DND-41 (cell line): ENCODE measurements at regions not wholly inside any gene's neighbourhood (a gene's known extent, or its start where the extent isn't known, plus 50 kb on each side); places are given as distances from the start of the nearest gene placed in this dataset.

Experiments
- CTCF ChIP-seq: IDR thresholded peaks from 2 replicates; pipeline ENCODE4 v1.5.1; 2012; ENCODE audit warnings: borderline replicate concordance, low read length, moderate library complexity, mild to moderate bottlenecking; ENCODE audit not compliant: poor library complexity, severe bottlenecking; ENCODE audit errors: extremely low read depth
- EZH2 ChIP-seq: IDR thresholded peaks from 3 replicates; pipeline ENCODE4 v1.6.1; 2012; ENCODE audit warnings: borderline replicate concordance, low read depth, mild to moderate bottlenecking, moderate library complexity, low read length, inconsistent platforms; ENCODE audit not compliant: severe bottlenecking

DNA sequence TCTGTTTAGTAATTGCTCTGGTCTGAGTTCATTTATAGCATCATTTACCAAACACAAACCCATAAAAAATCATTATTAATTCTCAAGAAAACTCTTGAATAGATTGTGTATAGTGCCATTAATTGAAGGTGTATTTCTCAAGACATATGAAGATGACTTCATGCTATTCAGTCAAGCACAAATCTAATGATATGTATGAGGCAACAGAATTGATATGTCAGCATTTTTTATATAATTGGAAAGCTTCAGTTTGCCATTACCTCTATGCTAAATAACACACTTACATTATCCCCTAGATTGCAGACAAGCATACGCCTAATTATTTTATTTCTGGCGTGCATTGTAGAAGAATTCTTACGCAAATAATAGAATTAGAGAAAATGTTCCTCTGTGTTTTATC is 461.8 kb downstream of the PDHA2 start:
- TF ChIP-seq CTCF (no peak), EZH2 (no peak)
